GM18858 (cell line): ENCODE measurements at regions not wholly inside any gene's neighbourhood (a gene's known extent, or its start where the extent isn't known, plus 50 kb on each side); places are given as distances from the start of the nearest gene placed in this dataset.

Source experiments
- ATAC-seq: cut with Tn5 transposase; IDR thresholded peaks from one replicate; pipeline ENCODE4 v1.9.1; 2021; ENCODE audit not compliant: unreplicated experiment

- no peak for ATAC-seq
These were observed 244.6 kb upstream of the RND3 start for GRCh38 chr2:150732064-150732463.

- ATAC-seq: peak; percentile 75
These were observed 242.1 kb upstream of the RND3 start for GRCh38 chr2:150729495-150729955.

- ATAC-seq: no peak
These were observed 230.8 kb upstream of the RND3 start for GRCh38 chr2:150718280-150718679.

- ATAC-seq: no peak
These were observed 228.7 kb upstream of the RND3 start for GRCh38 chr2:150716186-150716585.

- ATAC-seq: no peak
These were observed 228.0 kb upstream of the RND3 start for GRCh38 chr2:150715501-150715900.

- ATAC-seq: no peak
These were observed 223.4 kb upstream of the RND3 start for GRCh38 chr2:150710916-150711315.

GRCh38 chr2:150710041-150710440, 222.6 kb upstream of the RND3 start:
- no peak for ATAC-seq

DNA sequence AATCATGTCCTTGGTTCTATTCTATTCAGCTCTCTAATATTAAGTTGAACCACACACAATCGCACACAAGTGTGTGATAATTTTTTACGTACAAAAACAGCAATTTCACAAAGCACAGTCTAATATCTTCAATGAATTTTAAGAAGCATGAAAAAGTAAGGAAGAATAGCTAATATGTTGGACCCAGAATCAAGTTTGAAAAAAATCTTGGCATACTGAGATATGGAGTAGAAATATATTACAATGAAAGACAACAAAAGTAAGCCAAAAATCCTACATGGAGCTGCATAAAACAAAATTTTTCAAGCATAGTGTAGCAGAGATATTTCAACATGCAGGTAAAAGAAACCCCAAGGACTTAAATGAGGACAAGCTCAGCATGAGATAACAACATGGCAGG, 219.1 kb upstream of the RND3 start:
- no peak for ATAC-seq

- peak; percentile 74 for ATAC-seq
These were observed 218.3 kb upstream of the RND3 start for GRCh38 chr2:150705767-150706166.

DNA sequence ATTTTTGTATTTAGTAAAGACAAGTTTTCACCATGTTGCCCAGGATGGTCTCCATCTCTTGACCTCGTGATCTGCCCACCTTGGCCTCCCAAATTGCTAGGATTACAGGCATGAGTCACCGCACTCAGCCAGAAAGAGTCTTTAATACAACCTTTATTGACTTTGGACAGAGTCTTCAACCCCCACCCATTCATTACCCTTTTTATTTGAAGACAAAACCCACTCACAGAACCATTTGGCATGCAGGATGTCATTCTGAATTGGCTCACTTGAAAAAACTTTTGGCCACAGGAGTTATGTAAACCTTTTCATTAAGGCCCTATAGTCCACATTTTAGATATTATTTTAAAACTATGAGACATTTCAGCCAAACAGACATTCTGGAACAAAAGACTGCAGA, 217.9 kb upstream of the RND3 start:
- no peak for ATAC-seq

GRCh38 chr2:150702791-150703190, 215.3 kb upstream of the RND3 start:
- no peak for ATAC-seq

DNA sequence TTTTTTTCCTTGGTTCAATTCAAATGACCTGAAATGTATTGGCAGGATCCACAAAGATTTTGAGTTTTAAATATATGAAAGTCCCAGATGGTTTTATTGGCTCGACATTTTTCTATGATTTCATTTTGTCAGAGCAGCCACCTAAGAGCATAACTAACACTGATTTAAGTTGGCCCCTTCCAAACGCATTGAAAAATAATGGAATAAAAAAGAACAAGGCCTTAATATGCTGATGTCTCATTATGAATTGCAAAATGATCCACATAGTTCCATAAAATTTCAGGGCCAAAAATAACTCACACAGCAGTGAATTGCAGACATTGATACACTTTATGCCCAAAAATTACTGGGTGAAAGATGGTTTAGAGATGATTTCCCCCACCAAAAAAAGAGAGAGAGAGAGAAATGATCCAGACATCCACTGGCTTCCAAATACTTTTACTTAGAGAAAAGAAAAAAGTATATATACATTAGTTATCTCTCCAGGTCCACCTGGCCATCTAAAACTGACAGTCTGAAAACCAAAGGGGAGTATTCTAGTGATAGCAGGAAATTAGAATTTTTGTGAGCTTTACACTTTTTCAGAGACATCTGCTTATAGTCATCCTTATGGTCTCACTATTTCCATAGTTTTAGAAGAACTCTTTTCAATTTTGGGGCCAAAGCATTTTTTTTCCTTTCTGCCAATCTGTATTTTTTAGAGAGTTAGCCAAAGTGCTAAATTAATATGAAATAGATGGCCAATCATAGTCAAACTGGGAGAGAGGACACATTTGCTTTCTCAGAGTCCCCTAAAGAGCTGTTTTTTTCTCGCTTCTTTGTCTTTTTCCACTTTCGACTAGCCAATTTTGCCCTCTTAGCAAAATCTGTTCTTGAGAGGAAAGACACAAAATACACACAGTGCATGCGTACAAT, 213.5 kb upstream of the RND3 start:
- ATAC-seq: no peak

- no peak for ATAC-seq
These were observed 211.8 kb upstream of the RND3 start for GRCh38 chr2:150699218-150699617.

- no peak for ATAC-seq
These were observed 210.7 kb upstream of the RND3 start for GRCh38 chr2:150698016-150698661.

- ATAC-seq: no peak
These were observed 210.1 kb upstream of the RND3 start for GRCh38 chr2:150697596-150697995.

DNA sequence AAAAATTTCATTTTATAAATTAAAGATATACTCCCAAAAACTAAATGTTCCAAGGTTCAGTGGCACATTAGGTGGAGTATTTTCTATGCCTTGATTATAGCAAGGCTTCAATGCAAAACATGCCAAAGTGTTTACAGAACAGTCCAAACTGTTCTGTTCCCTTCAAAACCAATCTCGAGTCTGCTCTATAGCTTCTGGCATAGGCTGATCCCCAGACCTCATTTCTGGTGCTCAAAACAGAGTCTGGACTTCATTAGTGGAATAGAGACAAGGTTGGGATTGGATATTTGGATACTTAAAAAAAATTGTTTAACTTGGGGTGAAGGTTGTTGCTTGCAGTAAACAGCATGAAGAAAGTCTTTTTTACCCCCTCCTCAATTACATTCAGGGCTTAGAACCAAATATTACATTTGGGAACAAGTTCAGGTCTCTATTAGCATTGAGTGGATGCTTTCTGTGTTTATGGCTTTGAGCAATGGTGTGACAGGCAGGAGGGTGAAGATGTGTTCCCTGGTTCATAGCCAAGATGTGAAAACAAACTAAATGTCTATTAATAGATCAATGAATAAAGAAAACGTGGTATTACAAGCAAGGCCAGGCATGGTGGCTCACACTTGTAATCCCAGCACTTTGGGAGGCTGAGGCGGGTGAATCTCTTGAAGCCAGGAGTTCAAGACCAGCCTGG, 208.1 kb upstream of the RND3 start:
- no peak for ATAC-seq

DNA sequence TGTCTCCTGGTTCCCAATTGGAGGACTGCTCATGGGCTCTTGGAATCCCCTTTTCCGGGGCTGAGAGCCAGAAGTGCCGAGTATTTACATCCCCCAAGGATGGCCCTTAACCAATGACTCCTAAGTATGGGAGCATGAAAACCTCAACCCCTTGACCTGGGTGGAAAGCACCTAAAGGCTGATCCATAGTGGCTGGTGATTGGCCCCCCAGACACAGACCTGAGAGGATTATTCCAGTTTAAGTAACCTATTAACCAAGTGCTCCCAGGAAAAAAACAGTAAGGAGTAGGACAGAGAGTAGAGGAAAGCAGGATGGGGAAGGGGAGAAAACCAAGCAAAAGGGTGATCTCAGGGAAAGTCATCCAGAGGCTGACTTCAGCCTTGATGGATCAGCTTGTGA, 206.1 kb upstream of the RND3 start:
- ATAC-seq: no peak

- no peak for ATAC-seq
These were observed 203.4 kb upstream of the RND3 start for GRCh38 chr2:150690870-150691269.

DNA sequence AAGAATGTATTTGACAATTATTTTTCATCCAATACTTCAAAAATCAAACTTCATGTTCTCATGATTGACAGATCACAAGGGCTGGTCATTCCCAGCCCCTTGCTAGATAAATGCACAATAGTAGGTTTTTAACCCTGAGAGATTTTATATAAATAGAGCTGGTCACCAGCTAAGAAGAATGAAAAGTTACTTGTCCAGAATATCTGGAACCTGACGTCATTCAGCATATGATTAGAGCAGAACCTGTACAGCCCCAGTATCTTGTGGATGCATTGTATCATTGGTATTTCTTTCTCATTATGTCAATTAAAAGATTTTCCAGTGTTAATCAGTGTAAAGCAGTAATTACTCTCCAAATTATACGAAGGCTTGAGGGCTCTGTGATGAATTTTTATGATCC, 202.8 kb upstream of the RND3 start:
- no peak for ATAC-seq

DNA sequence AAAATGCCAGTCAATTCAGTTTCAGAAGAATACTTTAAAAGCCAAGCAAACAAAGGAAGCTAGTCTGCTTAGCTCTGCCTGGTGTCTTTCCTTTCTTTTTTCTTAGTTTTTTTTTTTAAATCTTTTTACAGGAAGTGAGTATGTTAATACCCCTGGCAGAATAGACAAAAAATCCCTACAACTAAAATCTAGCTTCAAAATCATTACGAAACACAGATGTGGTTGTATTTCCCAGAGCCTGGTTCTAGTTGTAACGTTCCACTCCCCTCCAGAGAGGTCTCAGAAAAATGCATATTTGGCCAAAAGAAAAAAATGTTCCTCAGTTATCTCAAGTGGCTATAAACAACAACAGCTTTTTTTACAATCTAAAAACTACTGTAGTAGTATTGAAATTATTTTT, 202.1 kb upstream of the RND3 start:
- no peak for ATAC-seq

GRCh38 chr2:150688016-150688415, 200.5 kb upstream of the RND3 start:
- no peak for ATAC-seq

DNA sequence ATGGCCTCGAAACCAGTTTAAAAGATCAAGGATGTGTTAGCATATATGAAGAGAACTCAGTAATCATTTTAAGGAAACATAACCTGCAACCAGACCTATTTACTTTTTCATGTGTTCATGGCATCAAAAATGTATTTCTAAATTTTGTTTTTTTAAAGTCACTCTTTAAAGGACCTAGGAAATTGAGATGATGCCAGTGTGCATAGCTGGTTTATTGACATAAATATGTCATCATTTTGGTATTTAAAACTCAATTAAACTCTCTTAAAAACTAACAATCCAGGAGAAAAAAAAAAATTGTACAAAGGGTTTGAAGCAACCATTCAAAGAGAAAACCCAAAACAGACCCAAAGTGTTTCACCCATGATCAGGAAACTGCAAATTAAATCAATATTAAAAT, 198.9 kb upstream of the RND3 start:
- no peak for ATAC-seq
